CD4-positive, alpha-beta T cell treated with Interferon alpha-2 for 1 hour (primary cell): ENCODE measurements at regions not wholly inside any gene's neighbourhood (a gene's known extent, or its start where the extent isn't known, plus 50 kb on each side); places are given as distances from the start of the nearest gene placed in this dataset.
"Not testable (repeated sequence)": the region's sequence is repeated elsewhere in the genome, so short reads cannot be mapped to it uniquely, and the experiment has no call there.

Source experiments
- DNase-seq, 2 donors: peaks; one replicate each; pipeline ENCODE4 v3.0.0-alpha.2; 2020 to 2022

DNA sequence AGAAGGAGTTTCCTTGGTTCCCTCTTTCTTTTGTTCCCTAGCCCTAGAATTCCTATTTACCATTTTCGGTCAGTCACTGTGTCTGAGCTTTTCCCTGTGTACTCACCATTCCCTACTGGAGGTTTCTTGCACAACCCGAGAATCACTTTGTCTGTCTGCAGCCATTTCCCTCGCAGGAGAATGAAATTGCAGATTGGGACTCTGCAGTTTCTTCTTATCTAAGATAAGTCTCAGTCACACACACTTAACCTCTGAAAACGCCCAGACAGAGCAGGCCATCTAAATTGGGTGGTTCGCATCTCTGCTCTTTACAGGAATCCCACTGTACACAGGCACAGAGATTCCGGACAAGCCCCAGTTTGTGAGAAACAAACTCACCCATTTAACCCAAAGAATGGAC is 58.6 kb upstream of the CNTNAP2 start:
- DNase-seq, result no peak

DNA sequence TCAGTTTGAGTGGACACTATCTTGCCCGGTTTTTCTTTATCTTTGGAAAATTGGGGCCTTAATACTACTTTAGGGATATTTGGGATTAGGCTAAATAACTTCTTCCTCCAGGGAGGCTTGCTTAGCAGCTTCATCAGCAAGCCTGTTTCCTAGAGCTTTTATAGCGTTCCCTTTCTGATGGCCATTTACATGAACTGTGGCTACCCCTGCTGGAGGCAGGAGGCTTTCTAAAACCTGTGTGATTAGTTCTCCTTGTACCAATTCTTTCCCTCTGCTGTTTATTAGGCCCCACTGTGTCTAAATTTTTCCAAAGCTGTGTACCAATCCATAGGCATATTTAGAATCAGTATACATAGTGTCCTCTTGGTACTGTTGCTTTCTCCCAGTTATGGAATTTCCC is 61.7 kb upstream of the CNTNAP2 start:
- no peak for DNase-seq

- DNase-seq, result no peak
Observed at GRCh38 chr7:146053492-146053891, 63.1 kb upstream of the CNTNAP2 start.

- not testable (repeated sequence) for DNase-seq
Observed at GRCh38 chr7:146043310-146043709, 73.3 kb upstream of the CNTNAP2 start.

DNA sequence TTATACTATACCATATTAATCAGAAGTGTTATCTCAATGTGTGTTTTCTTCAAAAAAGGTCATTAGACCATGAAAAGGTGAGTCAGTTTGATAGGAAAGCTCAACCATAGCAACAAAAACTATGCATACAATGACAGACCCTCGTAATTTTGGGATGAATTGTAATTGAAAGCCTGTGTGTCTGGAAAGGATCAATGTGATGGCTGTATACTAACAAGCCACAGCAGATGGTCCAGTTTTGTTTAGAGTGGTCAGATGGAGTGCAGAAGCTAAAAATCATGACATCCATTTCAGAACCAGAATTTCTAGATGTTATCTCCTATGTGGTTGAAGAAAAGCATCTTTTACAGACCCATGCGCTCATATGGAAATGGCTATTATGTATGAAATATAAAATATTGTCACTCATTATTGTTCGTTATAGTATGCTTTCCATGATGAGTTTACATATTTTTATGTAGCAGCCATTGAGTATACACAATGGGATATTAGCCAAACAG is 88.3 kb upstream of the CNTNAP2 start:
- DNase-seq, result no peak

GRCh38 chr7:146027243-146027642 is 89.4 kb upstream of the CNTNAP2 start:
- no peak for DNase-seq

DNA sequence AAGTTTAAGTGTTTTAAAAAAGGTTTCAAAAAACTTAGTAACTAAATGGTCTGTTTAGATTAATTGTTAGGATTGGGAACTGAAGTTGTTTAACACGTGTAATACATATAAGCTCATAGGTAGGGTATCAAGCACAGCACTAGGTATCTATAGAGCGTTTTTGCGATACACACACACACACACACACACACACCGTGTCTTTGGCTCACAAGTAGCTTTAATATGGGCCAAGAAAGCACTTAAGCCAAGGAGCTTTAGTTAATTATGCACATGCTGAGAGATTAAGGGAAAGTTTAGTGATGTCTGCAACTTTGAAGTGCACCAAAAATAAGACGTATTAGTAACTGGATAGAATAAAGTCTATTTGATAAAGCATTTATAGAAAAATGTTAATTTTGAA is 93.8 kb upstream of the CNTNAP2 start:
- no peak for DNase-seq

DNA sequence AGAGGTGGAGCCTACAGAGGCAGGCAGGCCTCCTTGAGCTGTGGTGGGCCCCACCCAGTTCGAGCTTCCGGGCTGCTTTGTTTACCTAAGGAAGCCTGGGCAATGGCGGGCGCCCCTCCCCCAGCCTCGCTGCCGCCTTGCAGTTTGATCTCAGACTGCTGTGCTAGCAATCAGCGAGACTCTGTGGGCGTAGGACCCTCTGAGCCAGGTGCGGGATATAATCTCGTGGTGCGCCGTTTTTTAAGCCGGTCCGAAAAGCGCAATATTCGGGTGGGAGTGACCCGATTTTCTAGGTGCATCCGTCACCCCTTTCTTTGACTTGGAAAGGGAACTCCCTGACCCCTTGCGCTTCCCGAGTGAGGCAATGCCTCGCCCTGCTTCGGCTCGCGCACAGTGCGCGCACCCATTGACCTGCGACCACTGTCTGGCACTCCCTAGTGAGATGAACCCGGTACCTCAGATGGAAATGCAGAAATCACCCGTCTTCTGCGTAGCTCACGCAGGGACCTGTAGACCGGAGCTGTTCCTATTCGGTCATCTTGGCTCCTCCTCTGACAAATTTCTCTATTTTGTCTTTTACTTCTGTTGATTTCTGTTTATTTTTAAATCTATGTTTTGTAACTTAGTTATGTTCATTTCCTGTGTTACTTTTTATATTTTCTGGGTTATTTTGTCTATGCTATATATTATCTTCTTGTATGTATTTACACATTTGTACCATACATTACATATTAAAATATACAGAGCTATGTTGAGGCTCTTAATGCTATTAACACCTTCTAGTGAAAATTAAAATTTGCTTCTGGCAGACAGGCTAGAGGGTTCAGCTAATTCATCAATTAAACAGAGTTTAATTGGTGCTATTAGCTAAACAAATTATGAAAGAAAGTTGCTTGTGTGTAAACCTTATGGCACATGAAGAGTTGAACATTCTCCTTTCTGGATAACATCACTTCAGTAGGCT is 97.3 kb upstream of the CNTNAP2 start:
- DNase-seq, result not testable (repeated sequence)

- DNase-seq, result not testable (repeated sequence)
Observed at GRCh38 chr7:146017366-146017765, 99.2 kb upstream of the CNTNAP2 start.

GRCh38 chr7:146014154-146014553 is 102.4 kb upstream of the CNTNAP2 start:
- DNase-seq, result not testable (repeated sequence)

DNA sequence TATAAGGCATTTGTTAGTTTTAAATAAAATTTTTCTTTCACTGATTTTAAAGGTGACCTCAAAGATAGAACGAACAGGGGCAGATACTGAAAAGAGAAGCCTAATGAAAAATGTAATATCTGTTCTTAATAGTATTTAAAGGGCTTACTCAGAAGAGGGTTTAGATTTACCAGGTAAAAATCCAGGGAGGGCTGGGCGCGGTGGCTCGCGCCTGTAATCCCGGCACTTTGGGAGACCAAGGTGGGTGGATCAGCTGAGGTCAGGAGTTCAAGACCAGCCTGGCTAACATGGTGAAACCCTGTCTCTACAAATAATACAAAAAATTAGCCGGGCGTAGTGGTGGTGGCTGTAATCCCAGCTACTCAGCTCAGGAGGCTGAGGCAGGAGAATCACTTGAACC is 108.3 kb upstream of the CNTNAP2 start:
- no peak for DNase-seq

DNA sequence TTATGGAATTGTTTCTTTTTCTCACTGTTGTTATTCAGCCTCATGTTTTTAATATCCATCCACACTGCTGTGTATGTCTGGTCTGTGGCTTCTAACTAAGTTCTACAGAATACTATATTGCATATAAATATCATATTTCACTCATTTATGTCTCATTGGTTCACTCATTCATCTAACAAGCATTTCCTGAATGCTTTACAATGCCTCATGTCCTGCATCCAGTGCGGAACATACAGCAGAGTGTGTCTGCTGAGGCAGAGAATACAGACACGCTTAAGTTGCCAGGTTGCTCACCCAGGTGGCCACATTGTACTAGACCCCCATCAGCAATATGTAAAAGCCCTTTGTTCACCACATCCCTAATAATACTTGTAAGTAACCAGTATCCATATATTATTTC is 111.8 kb upstream of the CNTNAP2 start:
- DNase-seq, result no peak

DNA sequence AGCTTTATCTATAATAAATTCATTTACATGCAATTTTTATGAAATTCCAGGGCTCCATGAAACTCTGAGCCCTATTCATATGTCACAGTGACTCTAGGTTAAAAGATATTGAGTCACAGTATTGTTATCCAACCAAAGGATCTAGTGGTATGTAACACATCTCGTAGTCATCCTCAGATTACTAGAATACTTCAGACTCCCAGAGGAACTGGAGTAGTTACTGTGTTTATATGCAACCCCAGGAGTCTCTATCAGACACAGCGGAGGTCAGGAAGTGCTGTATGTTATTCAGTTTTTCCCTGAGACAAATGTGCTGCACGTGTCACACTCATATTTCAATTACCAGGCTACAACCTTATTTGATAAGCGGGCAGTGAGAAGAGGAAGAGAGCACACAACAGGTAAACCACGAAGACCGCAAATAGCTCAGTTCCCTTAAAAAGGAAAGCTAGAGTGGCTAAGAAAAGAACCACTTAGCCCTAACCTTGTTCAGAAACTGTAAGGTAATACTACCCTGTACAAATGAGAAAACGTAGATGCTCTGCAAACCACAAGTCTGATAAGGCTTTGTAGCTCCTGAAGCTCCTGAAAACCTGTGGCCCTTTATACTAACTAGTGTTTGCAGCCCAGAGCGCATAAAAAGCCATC is 114.0 kb upstream of the CNTNAP2 start:
- DNase-seq, result no peak

DNA sequence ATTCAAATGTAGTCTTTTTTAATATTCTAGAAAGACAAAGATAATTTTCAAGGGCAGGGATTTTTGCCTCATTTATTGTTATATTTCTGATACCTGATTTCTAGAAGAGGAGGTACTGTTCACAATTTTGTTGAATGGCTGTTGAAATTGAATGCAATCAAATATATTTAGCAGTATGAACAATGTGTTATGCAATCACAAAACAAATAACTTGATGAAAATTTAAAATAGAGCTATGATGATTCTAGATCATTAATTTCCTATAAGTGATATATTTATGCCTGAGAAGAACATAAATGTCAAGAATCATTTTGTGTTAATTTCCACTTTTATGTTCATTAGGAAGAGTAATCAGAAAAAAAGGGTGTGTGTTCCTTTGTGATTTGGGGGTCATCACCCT is 114.6 kb upstream of the CNTNAP2 start:
- DNase-seq, result no peak

DNA sequence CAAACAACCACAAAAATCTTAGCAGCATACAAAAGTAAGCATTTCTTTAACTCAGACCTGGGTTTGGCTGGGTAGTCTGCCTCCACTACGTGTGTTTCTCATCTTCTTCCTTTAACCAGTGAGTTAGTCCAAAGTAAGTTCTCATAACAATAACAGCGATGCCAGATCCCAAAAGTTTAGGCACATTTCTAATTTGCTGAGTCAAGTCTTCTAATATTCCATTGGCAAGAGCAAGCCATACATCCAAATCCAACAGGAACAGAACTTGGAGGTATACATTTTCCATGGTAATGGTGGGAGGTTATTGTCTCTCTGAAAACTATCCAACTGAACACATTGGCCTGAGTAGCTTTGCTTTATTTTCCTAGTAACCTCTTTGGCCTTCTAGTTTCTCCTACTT is 115.7 kb upstream of the CNTNAP2 start:
- no peak for DNase-seq

- no peak for DNase-seq
Observed at GRCh38 chr7:145989469-145989868, 127.1 kb upstream of the CNTNAP2 start.

DNA sequence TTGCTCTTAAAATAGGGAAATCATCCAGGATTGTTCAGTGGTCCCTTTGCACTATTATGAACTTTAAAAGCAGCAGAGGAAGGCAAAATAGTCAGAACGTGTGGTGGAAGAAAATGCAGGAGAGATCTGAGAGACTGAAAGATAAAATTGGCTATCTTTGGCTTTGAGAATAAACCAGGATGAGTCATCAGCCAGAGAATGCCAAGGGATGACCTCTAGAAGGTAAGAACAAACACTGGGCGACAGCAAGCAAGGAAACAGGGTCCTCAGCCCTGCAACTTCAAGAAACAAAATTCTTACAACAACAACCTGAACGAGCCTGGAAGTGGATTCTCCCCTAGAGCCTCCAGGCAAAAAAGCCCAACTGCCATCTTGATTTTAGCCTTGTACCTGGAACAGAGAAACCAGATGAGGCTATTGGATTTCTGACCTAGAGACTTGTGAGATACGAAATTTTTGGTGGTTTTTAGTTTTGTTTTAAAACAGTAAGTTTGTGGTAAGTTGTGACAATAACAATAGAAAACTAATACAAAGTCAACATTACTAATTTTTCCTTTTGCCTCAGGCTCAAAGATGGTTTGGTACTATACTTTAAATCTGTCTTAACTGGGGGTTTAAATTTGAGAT is 130.2 kb upstream of the CNTNAP2 start:
- DNase-seq, result no peak

DNA sequence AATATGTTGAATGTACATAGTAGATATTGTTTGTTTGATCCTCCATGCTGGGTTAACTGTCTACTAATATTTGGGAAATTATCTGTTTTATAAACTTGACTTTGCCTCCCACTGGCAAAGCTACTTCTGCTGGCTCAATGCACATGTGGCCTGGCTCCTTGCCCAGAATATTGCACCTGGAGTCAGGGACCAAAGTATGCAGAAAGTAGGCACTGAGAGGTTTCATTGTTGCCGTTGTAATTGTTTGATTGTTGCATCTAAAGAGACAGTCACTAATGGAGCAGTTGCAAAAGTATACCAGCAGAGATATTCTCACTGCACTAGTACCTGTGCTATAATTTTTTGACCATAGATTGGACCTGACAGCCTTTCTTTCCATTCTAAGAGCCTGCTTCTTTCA is 137.8 kb upstream of the CNTNAP2 start:
- DNase-seq, result no peak

DNA sequence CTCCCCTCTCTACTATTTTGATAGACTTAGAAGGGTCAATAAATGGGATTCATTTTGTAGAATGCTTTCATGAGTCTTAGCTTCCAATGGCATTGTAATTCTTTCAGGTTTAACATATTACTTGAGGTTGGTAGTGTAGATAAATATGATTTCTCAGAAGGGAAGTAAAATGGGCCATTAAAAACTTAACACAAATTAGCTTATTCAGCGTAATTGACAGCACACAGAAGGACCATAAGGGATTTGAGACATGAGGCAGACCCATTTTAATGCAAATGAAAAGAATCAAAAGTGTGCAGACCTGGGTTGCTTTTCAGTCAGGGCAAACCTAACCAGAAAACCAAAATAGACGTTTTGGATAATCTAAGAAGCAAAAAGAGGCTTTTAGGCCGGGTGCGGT is 156.6 kb upstream of the CNTNAP2 start:
- no peak for DNase-seq

DNA sequence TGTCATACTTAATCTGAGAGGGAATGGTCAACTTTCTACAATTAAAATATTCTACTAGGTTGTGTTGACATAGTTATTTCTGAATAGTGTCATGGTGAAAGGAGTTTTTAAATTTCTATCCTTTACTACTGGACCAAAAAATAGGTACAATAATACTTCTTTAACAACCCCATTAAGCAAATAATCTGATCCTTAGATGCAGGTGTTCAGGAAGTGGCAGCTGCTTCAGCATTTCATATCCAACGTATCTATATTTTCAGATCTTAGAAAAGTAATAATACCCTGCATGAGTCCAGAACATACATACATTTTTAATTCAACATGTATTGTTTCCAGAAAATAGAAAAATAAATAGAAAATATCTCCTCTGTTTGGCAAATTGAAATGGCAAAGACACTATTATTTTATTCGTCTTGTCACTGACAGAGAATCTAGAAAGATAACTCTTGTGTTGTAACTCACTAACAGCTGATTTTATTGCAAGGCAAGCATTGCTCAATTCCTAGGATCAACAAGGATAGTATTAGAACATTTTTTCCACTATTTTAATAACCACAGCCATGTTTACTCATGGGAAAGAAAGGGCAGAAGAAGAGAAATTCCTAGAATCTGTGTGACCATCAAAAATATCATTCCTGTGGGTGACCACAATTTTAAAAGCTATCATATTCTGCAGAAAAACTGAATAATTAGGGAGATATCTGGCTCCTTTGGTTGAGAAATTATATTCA is 159.3 kb upstream of the CNTNAP2 start:
- no peak for DNase-seq

GRCh38 chr7:145951566-145951965 is 165.0 kb upstream of the CNTNAP2 start:
- no peak for DNase-seq

DNA sequence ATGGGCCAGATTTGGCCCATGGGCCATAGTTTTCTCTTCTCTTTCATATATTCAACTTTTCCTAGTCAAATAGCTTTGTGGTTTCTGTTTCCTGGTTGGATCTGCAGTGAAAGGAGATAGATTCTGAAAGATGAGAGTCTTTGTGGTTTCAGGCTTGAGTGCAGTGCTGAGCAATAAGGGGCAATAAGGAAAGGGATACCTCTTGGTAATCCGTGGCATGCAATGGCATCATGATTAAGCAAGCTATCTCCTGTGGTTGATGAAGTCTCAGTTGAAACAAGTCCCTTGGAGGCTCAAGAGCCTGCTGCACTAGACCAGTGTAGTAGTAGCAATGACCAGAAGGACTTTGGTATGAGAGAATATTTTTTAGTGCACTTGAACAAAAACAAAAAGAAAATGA is 187.7 kb upstream of the CNTNAP2 start:
- no peak for DNase-seq

DNA sequence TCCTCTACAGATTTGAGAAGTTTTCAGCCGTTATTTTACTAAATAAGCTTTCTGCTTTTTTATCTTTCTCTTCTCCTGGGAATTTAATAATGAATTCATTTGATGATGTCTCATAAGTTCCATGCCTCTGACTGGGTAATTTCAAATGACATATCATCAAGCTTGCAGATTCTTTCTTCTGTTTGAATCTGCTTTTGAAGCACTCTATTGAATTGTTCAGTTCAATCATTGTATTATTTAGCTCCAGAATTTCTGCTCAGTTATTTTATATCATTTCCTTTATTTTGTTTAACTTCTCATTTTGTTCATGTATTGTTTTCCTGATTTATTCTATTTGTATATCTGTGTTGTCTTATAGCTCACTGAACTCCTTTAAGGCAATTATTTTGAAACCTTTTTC is 196.9 kb upstream of the CNTNAP2 start:
- DNase-seq, result no peak
